Endothelial cell of umbilical vein (primary cell): ENCODE measurements at regions not wholly inside any gene's neighbourhood (a gene's known extent, or its start where the extent isn't known, plus 50 kb on each side); places are given as distances from the start of the nearest gene placed in this dataset.

Source experiments
- EZH2 ChIP-seq: IDR thresholded peaks from 2 replicates; pipeline ENCODE4 v1.6.1; 2012; ENCODE audit warnings: borderline replicate concordance, low read depth, mild to moderate bottlenecking, moderate library complexity, low read length, inconsistent platforms; ENCODE audit not compliant: severe bottlenecking
- FOS ChIP-seq: IDR thresholded peaks from 2 replicates; pipeline ENCODE4 v1.6.1; 2011; ENCODE audit warnings: mild to moderate bottlenecking, low read length, moderate library complexity, borderline replicate concordance; ENCODE audit not compliant: insufficient read depth
- GATA2 ChIP-seq: IDR thresholded peaks from 2 replicates; pipeline ENCODE4 v1.7.0; 2011; ENCODE audit warnings: low read depth, mild to moderate bottlenecking, moderate library complexity, mixed read lengths, low read length; ENCODE audit not compliant: insufficient read length, insufficient read depth
- JUN ChIP-seq: IDR thresholded peaks from 2 replicates; pipeline ENCODE4 v1.6.1; 2011; ENCODE audit warnings: borderline replicate concordance, low read depth; ENCODE audit not compliant: insufficient read length, insufficient read depth
- MAX ChIP-seq: IDR thresholded peaks from 2 replicates; pipeline ENCODE4 v1.6.1; 2011; ENCODE audit not compliant: insufficient read depth, insufficient read length
- MYC ChIP-seq: IDR thresholded peaks from one replicate; pipeline ENCODE4 v1.6.1; 2011; ENCODE audit warnings: mild to moderate bottlenecking, low read depth, low read length
- POLR2A ChIP-seq: IDR thresholded peaks from 2 replicates; pipeline ENCODE4 v1.6.1; 2012; ENCODE audit warnings: low read depth, mild to moderate bottlenecking, control low read depth, low read length
- POLR2AphosphoS5 ChIP-seq: IDR thresholded peaks from 2 replicates; pipeline ENCODE4 v1.6.1; 2012; ENCODE audit warnings: low read depth, mild to moderate bottlenecking, control low read depth, low read length, moderate library complexity; ENCODE audit not compliant: insufficient read depth
- TF ChIP-seq, protein P1 (sequence below), 2 donors: IDR thresholded peaks; 1 replicate in 1 of 2; 2 replicates in 1 of 2; pipeline ENCODE4 v1.5.1; 2011; ENCODE audit warnings: low read length in 2 of 2, mild to moderate bottlenecking in 2 of 2, moderate library complexity in 2 of 2, control low read depth in 1 of 2, inconsistent platforms in 1 of 2, low read depth in 1 of 2; ENCODE audit not compliant: insufficient read depth in 1 of 2; ENCODE audit errors: extremely low read depth in 1 of 2

DNA sequence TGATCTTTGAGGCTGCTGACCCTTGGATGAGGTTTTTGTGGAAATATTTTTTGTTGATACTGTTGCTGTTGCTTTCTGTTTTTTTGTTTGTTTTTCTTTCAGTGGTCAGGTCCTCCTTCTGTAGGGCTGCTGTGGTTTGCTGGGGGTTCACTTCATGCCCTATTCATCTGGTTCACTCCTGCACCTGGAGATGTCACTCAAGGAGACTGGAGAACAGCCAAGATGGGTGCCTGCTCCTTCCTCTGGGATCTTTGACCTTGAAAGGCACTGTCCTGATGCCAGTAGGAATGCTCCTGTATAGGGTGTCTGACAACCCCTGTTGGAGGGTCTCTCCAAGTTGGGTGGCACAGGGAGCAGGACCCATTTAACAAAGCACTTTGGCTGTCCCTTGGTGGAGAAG, 67.0 kb upstream of the ACTBL2 start:
- TF ChIP-seq POLR2A = no peak
- TF ChIP-seq, protein P1, sequence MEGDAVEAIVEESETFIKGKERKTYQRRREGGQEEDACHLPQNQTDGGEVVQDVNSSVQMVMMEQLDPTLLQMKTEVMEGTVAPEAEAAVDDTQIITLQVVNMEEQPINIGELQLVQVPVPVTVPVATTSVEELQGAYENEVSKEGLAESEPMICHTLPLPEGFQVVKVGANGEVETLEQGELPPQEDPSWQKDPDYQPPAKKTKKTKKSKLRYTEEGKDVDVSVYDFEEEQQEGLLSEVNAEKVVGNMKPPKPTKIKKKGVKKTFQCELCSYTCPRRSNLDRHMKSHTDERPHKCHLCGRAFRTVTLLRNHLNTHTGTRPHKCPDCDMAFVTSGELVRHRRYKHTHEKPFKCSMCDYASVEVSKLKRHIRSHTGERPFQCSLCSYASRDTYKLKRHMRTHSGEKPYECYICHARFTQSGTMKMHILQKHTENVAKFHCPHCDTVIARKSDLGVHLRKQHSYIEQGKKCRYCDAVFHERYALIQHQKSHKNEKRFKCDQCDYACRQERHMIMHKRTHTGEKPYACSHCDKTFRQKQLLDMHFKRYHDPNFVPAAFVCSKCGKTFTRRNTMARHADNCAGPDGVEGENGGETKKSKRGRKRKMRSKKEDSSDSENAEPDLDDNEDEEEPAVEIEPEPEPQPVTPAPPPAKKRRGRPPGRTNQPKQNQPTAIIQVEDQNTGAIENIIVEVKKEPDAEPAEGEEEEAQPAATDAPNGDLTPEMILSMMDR (IDR thresholded peaks at IDR 0.05; ENCODE audit: extremely low read depth in 1 of 2, insufficient read depth in 1 of 2, low read depth in 1 of 2, low read length in 2 of 2) = no peak
- no peak for TF ChIP-seq POLR2AphosphoS5
- no peak for TF ChIP-seq JUN
- no peak for TF ChIP-seq EZH2
- TF ChIP-seq FOS = no peak
- no peak for TF ChIP-seq MAX
- TF ChIP-seq MYC = no peak
- no peak for TF ChIP-seq GATA2
